ENCODE measurements at regions not wholly inside any gene's neighbourhood (a gene's known extent, or its start where the extent isn't known, plus 50 kb on each side); places are given as distances from the start of the nearest gene placed in this dataset.

- TF ChIP-seq CTCF (IDR thresholded peaks at IDR 0.05) (no peak), POLR2A (IDR thresholded peaks at IDR 0.05) (no peak), POLR2AphosphoS5 (IDR thresholded peaks at IDR 0.05) (no peak)
Observed at GRCh38 chr14:97367278-97367677, 570.1 kb downstream of the VRK1 start.

All from breast epithelium (tissue), 3 donors.